NCI-H146 treated with DMSO at 0.1 percent for 48 hours (cell line): ENCODE measurements at regions not wholly inside any gene's neighbourhood (a gene's known extent, or its start where the extent isn't known, plus 50 kb on each side); places are given as distances from the start of the nearest gene placed in this dataset.
"Not testable (repeated sequence)": the region's sequence is repeated elsewhere in the genome, so short reads cannot be mapped to it uniquely, and the experiment has no call there.

ENCODE experiments used
- DNase-seq: peaks from one replicate; lab custom pipeline; 2025; ENCODE audit not compliant: unreplicated experiment; lab: John Stamatoyannopoulos, UW

DNA sequence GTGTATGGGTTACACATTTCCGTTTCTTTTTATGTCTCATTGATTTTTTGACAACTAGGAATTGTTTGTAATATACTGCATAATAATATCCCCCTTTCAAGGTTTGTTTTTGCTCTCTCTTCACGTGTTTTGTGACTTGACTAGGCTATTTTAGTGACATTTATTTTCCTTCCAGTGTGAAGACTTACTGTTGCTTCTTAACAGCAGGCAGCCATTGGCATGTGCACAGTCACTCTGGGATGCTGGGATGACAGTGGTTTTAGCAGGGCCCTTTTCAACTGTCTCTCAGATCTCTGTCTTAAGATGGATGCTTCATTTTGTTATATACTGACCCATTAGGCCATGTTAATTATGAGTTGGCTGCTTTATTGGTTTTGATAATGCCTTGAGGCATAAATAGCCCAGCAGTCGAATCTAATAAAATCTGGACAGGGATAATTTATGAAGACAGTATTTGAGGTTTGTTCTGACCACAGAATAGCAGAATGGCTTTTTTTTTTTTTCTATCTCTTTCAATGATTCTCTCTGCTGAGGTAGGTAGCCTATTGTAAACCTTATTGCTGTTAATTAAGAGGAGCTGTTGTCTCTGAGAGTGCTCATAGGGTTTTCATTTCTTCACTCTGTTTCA is 536.0 kb downstream of the GABRG2 start:
- no peak for DNase-seq

DNA sequence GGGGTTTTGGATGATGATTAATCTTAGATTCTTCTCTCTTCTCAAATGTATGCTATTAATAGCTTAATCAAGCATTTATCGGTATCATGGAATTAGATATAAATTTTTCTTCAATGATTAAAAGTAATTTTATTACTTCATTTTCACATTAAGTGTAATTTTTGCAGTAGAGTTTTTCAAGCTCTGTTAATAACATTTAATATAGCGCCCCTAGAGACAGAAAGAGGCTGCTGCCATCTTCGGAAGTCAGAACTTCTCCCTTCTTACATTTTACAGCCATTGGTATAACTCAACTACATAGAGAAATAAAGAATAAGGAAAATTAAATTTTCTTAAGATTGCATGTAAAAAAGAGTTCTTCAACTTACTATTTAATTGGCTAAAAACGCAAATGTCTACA is 540.3 kb downstream of the GABRG2 start:
- no peak for DNase-seq

DNA sequence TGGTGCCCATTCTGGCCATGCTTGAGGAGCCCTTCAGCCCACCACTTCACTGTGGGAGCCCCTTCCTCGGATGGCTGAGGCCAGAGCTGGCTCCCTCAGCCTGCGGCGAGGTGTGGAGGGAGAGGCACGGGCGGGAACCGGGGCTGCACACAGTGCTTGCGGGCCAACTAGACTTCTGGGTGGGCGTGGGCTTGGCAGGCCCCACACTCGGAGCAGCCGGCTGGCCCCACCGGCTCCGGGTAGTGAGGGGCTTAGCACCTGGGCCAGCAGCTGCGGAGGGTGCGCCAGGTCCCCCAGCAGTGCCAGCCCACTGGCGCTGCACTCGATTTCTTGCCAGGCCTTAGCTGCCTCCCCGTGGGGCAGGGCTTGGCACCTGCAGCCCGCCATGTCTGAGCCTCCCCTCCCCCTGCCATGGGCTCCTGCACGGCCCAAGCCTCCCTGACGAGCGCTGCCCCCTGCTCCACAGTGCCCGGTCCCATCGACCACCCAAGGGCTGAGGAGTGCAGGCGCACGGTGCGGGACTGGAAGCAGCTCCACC is 554.2 kb downstream of the GABRG2 start:
- DNase-seq: not testable (repeated sequence)

DNA sequence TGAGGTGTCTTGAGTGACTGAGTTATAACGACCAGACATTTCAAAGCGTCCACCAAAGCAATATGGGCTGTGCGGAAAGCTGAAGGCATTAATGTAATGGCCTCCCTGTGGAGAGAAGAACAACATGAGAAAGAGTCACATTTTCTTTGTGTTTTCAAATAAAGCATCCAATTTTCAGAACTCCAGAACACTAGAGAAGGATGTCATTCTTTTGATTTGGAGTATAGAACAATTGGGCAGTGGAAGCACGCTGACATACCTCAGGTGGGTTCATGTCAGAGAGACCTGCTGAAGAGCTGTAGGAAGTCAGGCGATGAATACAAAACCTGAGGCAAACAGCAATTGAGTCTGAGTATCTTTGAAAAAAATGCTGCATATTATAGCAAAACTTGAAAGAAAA is 556.5 kb downstream of the GABRG2 start:
- DNase-seq: no peak

DNA sequence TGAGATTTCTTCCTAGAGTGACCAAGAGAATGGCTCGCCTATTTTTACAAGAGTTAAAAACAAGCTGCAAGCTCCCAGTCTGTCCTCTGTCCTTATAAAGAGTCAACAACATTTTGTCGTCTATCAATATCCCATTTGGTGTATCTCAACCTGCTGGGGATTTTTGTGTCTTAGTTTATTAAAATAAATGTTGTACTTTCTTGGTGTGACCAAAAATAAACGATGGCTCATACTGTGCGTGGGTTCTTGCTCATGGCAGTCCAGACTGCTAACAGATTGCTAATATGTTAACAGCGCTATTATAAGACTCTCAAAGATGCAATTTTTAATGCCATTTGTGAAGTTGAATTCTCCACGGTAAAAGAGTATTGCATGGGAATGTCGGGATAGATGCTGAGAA is 569.9 kb downstream of the GABRG2 start:
- DNase-seq: no peak

DNA sequence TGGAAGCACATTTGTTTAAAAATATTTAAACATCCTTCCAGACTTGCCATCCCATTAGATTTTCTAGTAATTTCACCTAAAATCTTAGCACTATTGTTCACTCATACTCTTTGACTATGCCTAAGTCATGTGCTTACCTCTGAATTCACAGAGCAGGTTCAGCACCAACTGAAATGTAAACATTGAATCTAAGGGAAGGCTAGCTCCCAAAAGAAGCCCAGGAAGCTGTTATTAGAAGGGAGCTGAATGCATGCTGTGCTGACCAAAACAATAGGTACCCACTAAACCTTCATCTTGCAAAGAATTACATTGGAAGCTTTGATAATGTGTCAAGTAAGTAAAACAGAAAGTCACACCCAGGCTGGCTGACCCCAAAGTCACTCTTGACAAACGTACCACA is 571.3 kb downstream of the GABRG2 start:
- no peak for DNase-seq

DNA sequence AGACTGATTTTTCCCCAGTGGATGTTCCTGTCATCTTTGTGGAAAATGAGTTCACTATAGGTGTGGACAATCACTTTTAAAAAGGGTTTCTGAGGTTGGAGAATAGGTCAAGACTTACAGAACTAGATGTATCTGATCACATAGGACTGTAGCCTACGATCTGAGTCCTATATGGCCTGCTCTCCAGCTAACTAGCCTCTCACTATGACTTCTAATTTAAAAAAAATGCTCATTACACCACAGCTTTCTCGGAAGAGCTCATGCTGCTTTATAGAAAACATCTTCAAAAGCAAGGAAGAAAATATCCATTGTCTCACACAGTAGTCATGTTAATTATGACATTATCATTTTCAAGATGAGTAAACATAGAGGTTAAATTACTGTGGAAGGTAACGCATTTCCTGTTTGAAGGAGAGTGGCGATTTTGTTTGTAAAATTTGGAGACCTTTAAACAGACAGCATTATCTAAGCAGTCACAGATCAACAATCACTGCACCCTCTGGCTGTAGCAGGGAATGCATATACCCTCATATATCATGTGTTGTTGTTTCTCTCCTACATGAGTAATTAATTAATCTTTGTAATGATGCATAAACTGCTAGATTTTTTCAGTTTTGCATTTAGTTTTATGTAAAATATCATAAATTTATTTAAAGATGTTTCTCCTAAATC is 573.7 kb downstream of the GABRG2 start:
- no peak for DNase-seq

DNA sequence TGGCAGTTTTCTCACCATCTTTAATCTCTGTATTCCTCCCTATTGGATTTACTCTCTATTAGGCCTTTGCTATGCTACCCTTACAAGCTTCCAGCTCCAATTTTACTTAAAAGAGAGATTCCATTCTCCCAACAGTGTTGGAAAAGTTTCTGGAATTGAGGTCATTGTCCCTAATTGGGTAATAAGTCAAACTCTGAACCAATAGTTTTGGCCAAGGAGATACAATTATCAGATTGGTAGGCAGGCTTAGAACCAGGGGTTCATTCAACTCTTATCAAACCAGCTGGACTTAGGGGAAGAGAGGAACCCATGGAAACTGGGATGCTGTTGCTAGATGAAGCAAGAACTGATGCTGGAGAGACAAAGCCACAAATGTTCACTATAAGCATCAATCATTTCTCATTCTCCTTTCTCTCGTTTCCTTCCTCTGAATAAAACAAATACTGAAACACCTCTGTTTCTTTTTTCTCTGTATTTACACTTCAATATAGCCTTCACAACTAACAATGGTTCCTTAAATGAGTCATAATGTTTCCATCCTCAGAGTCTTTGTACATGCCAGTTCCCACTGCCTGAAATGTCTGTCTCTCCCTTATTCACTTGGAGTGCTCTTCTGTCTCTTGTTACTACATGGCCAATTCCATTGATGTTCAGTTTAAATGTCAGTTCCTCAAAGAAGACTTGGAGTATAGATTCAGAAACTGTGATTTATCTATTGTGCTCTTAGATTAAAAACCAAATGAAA is 587.3 kb downstream of the GABRG2 start:
- DNase-seq: no peak

DNA sequence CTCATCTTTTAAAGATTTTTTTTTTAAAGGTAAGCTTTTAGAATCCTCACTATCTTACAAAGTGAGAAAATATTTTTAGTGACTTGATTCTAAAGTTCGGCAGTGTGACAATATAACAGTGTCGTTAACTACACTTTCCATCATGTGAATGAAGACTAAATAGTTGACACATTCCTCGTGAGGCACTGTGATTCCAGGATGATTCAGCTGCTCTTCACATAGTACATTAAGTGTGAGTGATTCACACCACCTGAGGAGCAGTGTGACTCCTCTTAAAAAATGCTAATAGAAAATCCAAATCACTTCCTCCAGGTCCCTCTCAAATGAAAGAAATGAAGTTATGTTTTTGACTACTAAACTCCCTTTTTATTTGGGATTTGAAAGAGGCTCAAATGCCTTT is 589.5 kb downstream of the GABRG2 start:
- no peak for DNase-seq

DNA sequence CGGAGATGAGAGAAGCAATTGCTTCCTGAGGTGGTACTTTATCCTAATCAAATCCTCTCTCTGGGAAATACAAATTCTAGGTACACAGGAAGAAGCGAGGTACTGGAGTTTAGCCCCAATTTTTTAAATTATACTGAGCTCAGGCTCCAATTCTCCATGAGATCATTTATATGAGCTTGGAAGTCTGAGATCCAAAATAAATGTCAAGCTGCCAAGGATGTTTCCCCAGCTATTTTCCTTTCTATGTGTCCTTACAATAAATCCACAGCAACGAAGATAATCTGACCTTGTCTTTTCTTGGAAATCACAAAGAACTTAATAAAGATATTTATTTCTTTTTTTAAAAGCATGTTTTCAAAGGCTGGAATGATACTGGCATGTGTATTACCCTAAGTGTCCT is 597.3 kb downstream of the GABRG2 start:
- DNase-seq: no peak

DNA sequence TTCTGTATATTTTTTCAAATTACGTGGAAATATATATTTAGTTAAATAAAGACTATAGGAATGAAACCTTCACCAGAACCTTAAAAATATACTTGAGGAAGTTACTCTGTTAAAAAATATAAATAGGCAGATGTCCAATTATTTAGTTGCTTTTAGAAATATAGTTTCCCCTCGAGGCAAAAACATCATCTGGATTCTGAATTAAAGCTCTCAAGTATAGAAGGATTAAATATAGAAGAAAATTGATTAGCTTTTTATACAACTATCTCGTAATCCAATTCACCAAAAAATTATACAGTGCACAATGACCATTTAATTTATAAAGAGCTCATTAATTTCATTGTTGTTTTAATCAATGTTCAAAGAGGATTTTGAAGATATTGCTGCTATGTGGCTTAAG is 601.4 kb downstream of the GABRG2 start:
- no peak for DNase-seq

DNA sequence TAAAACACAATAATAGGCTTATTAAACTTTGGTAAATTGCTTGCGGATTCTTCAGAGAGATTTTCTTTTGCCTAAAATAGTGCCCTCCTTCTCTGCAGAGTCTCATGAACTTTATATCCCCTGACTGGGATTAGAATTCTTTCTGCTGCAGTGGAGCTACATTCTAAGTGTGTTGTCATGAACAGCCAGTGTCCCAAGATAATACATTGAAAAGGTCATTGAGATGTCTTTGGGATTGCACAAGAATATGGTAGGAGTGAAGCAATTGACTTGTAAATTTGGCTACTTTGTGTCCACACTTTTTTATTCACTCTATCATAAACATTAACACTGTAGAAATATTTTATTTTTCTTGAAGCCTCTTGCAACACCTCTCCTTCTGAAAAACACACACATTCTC is 604.5 kb downstream of the GABRG2 start:
- DNase-seq: no peak

DNA sequence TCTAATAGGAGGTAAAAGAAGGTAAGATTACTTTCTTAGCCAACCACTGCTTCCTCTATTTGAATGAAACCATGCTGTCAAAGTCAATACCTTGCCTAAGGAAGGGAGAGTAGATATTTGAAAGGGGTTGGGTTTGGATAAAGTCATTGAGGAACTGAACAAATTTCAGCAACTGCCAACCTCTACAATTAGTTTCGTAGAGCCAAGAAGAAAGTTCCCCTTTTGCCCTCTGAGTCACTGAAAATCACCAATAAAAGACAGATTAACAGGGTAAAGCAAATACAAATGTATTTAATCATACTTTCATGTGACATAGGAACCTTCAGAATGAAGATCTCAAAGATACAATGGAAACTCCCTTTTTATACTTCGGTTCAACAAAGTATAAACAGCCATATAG is 615.7 kb downstream of the GABRG2 start:
- DNase-seq: no peak

DNA sequence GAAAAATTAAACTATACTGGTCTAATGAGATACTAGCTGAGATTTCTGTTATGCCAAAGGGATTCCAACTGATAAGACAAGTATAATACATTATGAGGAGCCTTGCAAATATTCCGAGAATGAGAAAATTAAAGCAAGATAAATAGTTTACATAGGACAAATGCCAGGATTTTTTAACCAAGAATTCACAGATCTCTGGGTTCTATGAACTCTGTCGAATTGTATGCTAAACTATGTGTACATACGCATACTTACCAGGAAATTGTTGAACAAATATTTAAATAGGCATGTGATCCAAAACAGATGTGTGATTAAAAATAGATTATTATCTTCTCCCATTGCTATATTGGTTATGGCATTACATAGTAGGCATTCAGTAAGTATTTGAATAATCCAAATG is 616.6 kb downstream of the GABRG2 start:
- DNase-seq: no peak

DNA sequence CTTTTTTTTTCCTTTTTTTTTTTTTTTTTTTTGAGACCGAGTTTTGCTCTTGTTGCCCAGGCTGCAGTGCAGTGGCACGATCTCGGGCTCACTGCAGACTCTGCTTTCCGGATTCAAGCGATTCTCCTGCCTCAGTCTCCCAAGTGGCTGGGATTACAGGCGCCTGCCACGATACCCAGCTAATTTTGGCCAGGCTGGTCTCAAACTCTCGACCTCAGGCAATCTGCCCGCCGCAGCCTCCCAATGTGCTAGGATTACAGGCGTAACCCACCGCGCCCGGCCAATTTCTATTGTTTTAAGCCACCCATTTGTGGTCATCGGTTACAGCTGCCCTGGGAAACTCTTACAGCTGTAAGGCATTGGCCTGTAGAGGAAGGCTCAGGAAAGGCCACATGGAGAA is 617.7 kb downstream of the GABRG2 start:
- no peak for DNase-seq

DNA sequence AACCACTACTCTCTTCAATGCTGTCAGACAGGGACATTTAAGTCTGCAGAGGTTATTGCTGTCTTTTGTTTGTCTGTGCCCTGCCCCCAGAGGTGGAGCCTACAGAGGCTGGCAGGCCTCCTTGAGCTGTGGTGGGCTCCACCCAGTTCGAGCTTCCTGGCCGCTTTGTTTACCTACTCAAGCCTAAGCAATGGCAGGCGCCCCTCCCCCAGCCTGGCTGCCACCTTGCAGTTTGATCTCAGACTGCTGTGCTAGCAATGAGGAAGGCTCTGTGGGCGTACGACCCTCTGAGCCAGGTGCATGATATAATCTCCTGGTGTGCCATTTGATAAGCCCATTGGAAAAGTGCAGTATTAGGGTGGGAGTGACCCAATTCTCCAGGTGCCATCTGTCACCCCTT is 628.7 kb downstream of the GABRG2 start:
- not testable (repeated sequence) for DNase-seq

DNA sequence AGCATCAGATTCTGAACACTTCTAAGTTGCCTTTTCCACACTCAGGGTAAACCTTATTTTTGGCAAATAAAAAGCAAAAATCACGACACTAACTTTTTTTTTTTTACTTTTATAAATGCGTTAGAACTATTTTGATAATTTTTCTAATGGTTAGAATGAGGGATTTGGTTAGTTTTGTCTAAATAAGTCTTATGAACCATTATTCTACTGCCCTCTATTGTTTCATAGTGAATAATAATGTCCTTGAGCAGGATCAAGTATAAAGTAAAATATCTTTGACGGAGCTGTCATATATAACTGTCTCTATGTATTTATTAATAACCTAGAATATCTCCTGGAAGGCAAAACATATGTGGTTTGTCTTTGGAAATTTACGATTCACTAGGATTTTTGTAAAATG is 631.8 kb downstream of the GABRG2 start:
- DNase-seq: no peak

DNA sequence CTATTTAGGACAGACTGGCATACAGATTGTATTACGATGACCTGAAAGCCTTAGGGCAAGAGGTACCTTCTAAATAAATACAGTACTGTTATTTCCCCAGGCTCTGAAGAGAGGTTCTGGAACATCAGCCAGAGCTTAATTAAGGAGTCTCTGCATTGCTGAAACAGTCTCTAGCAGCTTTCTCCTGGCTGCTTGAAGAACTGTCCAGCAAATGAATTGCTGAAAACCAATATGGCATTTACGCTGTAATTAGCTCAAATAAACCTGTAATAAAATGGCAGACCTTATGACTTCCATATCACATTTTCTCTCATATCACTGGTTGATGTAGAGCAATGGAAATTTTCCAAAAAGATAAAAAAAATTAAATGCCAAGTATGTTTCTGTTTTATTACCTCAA is 636.3 kb downstream of the GABRG2 start:
- DNase-seq: no peak

DNA sequence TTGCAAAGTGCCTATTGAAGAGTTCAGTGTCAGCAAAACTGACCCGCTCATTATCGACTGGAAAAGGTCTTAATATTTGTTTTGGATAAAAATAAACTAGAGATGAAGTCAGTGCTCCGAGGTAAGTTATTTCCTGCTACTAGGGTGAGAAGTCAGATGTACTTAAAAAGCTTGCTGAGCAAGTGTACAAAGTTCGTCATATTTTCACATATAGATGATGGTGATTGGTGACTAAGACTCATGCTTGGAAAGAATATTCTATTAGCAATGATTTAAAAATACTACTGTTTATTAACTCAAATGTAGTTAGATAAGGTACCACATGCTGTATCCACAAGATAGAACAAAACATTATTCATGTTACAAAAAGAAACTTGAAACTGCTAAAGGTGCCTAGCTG is 643.7 kb downstream of the GABRG2 start:
- no peak for DNase-seq

DNA sequence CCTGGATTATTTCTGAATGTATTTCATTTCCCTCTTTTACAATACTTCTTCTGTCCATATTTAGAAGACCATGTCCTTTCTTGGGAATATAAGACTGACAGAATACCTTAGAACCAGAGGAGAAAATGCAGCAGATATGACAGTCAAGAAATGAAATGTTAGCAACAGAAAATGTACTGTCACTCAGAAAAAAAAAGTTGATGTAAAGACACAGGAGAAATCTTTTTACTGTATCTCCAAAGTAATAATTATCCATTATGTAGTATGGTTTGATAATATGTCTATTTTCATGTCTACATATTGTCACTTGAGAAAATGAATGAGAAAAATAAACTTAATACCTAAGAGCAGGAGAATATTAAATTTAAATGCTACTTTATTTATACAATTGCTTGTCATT is 652.1 kb downstream of the GABRG2 start:
- DNase-seq: no peak

DNA sequence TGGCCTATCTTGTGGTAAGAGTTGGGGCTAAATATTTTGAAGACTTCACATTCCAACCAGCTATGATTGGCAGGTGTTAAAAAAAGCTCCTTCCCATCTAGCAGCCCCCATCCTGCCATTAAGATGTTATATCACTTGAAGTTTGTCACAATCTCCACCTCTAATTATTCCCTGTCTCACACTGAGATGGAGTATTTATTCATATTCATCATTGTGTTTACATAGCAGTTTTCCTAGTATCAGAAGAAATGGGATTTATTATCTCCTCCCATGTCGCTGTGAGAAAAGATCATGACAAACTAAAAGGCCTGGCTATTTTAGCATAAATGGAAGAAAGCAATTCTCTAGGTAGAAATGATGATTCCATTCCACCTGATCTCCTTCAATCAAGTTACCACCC is 653.6 kb downstream of the GABRG2 start:
- DNase-seq: no peak

DNA sequence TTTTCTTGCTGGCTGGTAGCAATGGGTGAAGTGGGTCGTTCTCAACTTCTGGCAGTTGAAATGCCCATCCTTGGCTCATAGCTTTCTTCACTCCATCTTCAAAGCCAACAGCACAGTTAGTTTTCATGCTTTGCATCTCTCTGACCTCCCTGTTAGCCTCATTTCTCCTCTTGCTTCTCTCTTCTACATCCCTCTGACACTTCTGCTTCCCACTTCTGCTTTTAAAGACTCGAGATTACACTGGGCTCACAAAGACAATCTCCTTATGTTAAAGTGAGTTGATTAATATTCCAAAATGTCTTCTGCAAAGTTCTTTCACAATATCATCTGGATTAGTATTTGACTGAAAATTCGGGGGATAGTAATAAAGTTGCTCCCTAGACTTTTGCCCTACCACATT is 684.8 kb upstream of the CCNG1 start:
- DNase-seq: no peak
